Stomach (tissue), 8 donors: ENCODE measurements at regions not wholly inside any gene's neighbourhood (a gene's known extent, or its start where the extent isn't known, plus 50 kb on each side); places are given as distances from the start of the nearest gene placed in this dataset.
"Not testable (repeated sequence)": the region's sequence is repeated elsewhere in the genome, so short reads cannot be mapped to it uniquely, and the experiment has no call there.

ENCODE experiments used
- DNase-seq, 2 donors: peaks; one replicate each; pipeline versions ENCODE4 v3.0.0 to v3.0.0-alpha.2; 2013 to 2019
- H3K27ac ChIP-seq, 5 donors: fragments of 200-600 bp in 4 of 5; sonication (generic) in 4 of 5; one replicate each; pipeline ENCODE4 v1.5.1; 2013 to 2019; ENCODE audit warnings: mild to moderate bottlenecking in 1 of 5, moderate library complexity in 1 of 5
- H3K27me3 ChIP-seq, 3 donors: fragments of 200-600 bp; sonication (generic); one replicate each; pipeline ENCODE4 v1.5.1; 2017 to 2019; ENCODE audit warnings: mixed run types in 1 of 3
- H3K36me3 ChIP-seq, 4 donors: fragments of 200-600 bp; sonication (generic); 1 replicate in 3 of 4; 2 replicates in 1 of 4; pipeline ENCODE4 v1.5.1; 2016 to 2019
- H3K4me1 ChIP-seq, 4 donors: fragments of 200-600 bp; sonication (generic); one replicate each; pipeline ENCODE4 v1.5.1; 2016 to 2019
- H3K4me3 ChIP-seq, 4 donors: fragments of 200-600 bp; sonication (generic) in 3 of 4; one replicate each; pipeline ENCODE4 v1.5.1; 2016 to 2019; ENCODE audit warnings: mild to moderate bottlenecking in 1 of 4
- H3K9me3 ChIP-seq, 4 donors: fragments of 200-600 bp; sonication (generic); one replicate each; pipeline ENCODE4 v1.5.1; 2016 to 2019
- CTCF ChIP-seq, 7 experiments: fragments of 450-650 bp in 4 of 7; fragments of 200-600 bp in 3 of 7; sonication (generic) in 3 of 7; IDR thresholded peaks; one replicate each; pipeline ENCODE4 v1.5.1; 2016 to 2019; ENCODE audit warnings: antibody characterized with exemption in 7 of 7, control low read depth in 2 of 7, mild to moderate bottlenecking in 1 of 7
- EP300 ChIP-seq: sonication (generic); formaldehyde crosslinking; IDR thresholded peaks from one replicate; pipeline ENCODE4 v1.6.1; 2017; ENCODE audit warnings: antibody characterized with exemption
- POLR2A ChIP-seq, 4 donors: fragments of 450-650 bp; IDR thresholded peaks; one replicate each; pipeline ENCODE4 v1.6.1; 2016; ENCODE audit warnings: antibody characterized with exemption in 4 of 4, control low read depth in 2 of 4, mild to moderate bottlenecking in 1 of 4, moderate library complexity in 1 of 4
- POLR2AphosphoS5 ChIP-seq, 3 donors: sonication (generic); formaldehyde crosslinking; IDR thresholded peaks; one replicate each; pipeline ENCODE4 v1.6.1; 2016; ENCODE audit warnings: antibody characterized with exemption in 3 of 3
- WGBS, 5 donors: extraction: QIAGEN DNeasy Blood & Tissue Kit in 3 of 5; methylation state at CpG; one replicate each; pipeline versions ENCODE4 v1.1.5 to v1.1.7; 2013 to 2018; 5-methylcytosine and 5-hydroxymethylcytosine counted together
- intact Hi-C: fragments of 100-400 bp; cut with DNase I; formaldehyde crosslinking; loops from one replicate; pipeline ENCODE4 v1.15.1; 2023; ENCODE audit warnings: low total_unique reads
- donor health status: healthy with polysubstance abuse.
- donor health status: Bipolar disorder and iron deficiency.
- donor health status: healthy.

- H3K27ac ChIP-seq: no peak overlapping the region
- WGBS, 5 donors: 48 to 81% (median 75%) methylated on average over 1 of the region's 1 CpG
- H3K4me1 ChIP-seq: peaks cover 0 to 13% (median 0%) of the 10 kb centered on the region in 4 donors
- no peaks in the 10 kb centered on the region for H3K36me3 ChIP-seq
- TF ChIP-seq CTCF (IDR thresholded peaks at IDR 0.05) (no peak), POLR2A (IDR thresholded peaks at IDR 0.05) (no peak), POLR2AphosphoS5 (IDR thresholded peaks at IDR 0.05) (no peak), EP300 (no peak)
- H3K9me3 ChIP-seq: peaks cover 0 to 4% (median 0%) of the 10 kb centered on the region in 4 donors
- intact Hi-C loops: no loop called here
- no peak overlapping the region for H3K4me3 ChIP-seq
- DNase-seq: no peak
- no peaks in the 10 kb centered on the region for H3K27me3 ChIP-seq
Measured at GRCh38 chr2:18957909-18958308, 368.5 kb upstream of the NT5C1B start.

- Histone ChIP-seq H3K27ac (peak overlapping the region in 1 of 5 donors; percentile 29), H3K9me3 (peaks cover 0 to 4% (median 0%) of the 10 kb centered on the region in 4 donors), H3K4me3 (no peak overlapping the region), H3K36me3 (no peaks in the 10 kb centered on the region), H3K4me1 (peaks cover 0 to 13% (median 3%) of the 10 kb centered on the region in 4 donors), H3K27me3 (no peaks in the 10 kb centered on the region)
- 48 to 65% (median 62%) methylated on average over 5 of the region's 5 CpGs for WGBS, 5 donors
- peak in 1 of 2 donors; percentile 64 for DNase-seq
- intact Hi-C loops: no loop called here
- TF ChIP-seq EP300: no peak
- no peak for TF ChIP-seq POLR2AphosphoS5 (IDR thresholded peaks at IDR 0.05)
- TF ChIP-seq CTCF (IDR thresholded peaks at IDR 0.05): no peak
- no peak for TF ChIP-seq POLR2A (IDR thresholded peaks at IDR 0.05)
Measured at GRCh38 chr2:18950361-18950851, 361.0 kb upstream of the NT5C1B start.

GRCh38 chr2:18949871-18950270, 360.5 kb upstream of the NT5C1B start:
- TF ChIP-seq POLR2AphosphoS5 (IDR thresholded peaks at IDR 0.05): no peak
- TF ChIP-seq CTCF (IDR thresholded peaks at IDR 0.05): no peak
- TF ChIP-seq EP300: no peak
- no peak for TF ChIP-seq POLR2A (IDR thresholded peaks at IDR 0.05)
- WGBS, 5 donors: 90 to 93% (median 91%) methylated on average over 4 of the region's 4 CpGs
- Histone ChIP-seq H3K36me3 (no peaks in the 10 kb centered on the region), H3K4me3 (no peak overlapping the region), H3K27me3 (no peaks in the 10 kb centered on the region), H3K27ac (peak overlapping the region in 1 of 5 donors; percentile 29), H3K9me3 (peaks cover 0 to 2% (median 0%) of the 10 kb centered on the region in 4 donors), H3K4me1 (peaks cover 0 to 13% (median 3%) of the 10 kb centered on the region in 4 donors)
- intact Hi-C loops: no loop called here
- no peak for DNase-seq

GRCh38 chr2:18940184-18940583, 350.8 kb upstream of the NT5C1B start:
- no peaks in the 10 kb centered on the region for H3K4me1 ChIP-seq
- WGBS, 5 donors: 75 to 90% (median 86%) methylated on average over 2 of the region's 2 CpGs

GRCh38 chr2:18939740-18940139, 350.4 kb upstream of the NT5C1B start:
- H3K4me1 ChIP-seq, H3K27me3 ChIP-seq, H3K27ac ChIP-seq, H3K4me3 ChIP-seq, intact Hi-C loops, DNase-seq, H3K9me3 ChIP-seq, H3K36me3 ChIP-seq: not testable (repeated sequence)
- 50 to 85% (median 74%) methylated on average over 3 to 5 of the region's 5 CpGs for WGBS, 5 donors

More at GRCh38 chr2:18940184-18940583, 350.8 kb upstream of the NT5C1B start:
- DNase-seq: no peak
- Histone ChIP-seq H3K9me3 (no peaks in the 10 kb centered on the region), H3K36me3 (no peaks in the 10 kb centered on the region), H3K4me3 (no peak overlapping the region), H3K27ac (no peak overlapping the region), H3K27me3 (no peaks in the 10 kb centered on the region)
- TF ChIP-seq POLR2A (IDR thresholded peaks at IDR 0.05) (no peak), POLR2AphosphoS5 (IDR thresholded peaks at IDR 0.05) (no peak), CTCF (IDR thresholded peaks at IDR 0.05) (no peak), EP300 (no peak)
- intact Hi-C loops: no loop called here
